Vagina (tissue), 2 donors: ENCODE measurements at regions not wholly inside any gene's neighbourhood (a gene's known extent, or its start where the extent isn't known, plus 50 kb on each side); places are given as distances from the start of the nearest gene placed in this dataset.

Source experiments
- DNase-seq, 2 donors: peaks; one replicate each; pipeline ENCODE4 v3.0.0-alpha.2; 2017; ENCODE audit errors: extremely low spot score in 2 of 2
- H3K27ac ChIP-seq: fragments of 200-600 bp; sonication (generic); one replicate; pipeline ENCODE4 v1.5.1; 2019
- H3K27me3 ChIP-seq: fragments of 200-600 bp; sonication (generic); one replicate; pipeline ENCODE4 v1.5.1; 2019
- H3K36me3 ChIP-seq, 2 donors: fragments of 200-600 bp; sonication (generic); one replicate each; pipeline ENCODE4 v1.5.1; 2017 to 2019
- H3K4me1 ChIP-seq: fragments of 200-600 bp; sonication (generic); one replicate; pipeline ENCODE4 v1.5.1; 2019
- H3K4me3 ChIP-seq, 2 donors: fragments of 200-600 bp; sonication (generic); 1 replicate in 1 of 2; 2 replicates in 1 of 2; pipeline ENCODE4 v1.5.1; 2016 to 2019
- H3K9me3 ChIP-seq: fragments of 200-600 bp; sonication (generic); one replicate; pipeline ENCODE4 v1.5.1; 2019
- POLR2A ChIP-seq, 2 donors: fragments of 450-650 bp; IDR thresholded peaks; one replicate each; pipeline ENCODE4 v1.6.1; 2017; ENCODE audit warnings: antibody characterized with exemption in 2 of 2, mild to moderate bottlenecking in 2 of 2, moderate library complexity in 2 of 2
- POLR2AphosphoS5 ChIP-seq, 2 donors: sonication (generic); formaldehyde crosslinking; IDR thresholded peaks; one replicate each; pipeline ENCODE4 v1.9.0; 2017; ENCODE audit warnings: antibody characterized with exemption in 2 of 2, mild to moderate bottlenecking in 2 of 2, low read depth in 1 of 2; ENCODE audit not compliant: insufficient read depth in 1 of 2
- intact Hi-C: fragments of 100-400 bp; cut with DNase I; formaldehyde crosslinking; loops from one replicate; pipeline ENCODE4 v1.15.1; 2023
- TF ChIP-seq, protein P1 (sequence below), 3 experiments: fragments of 450-650 bp in 2 of 3; fragments of 200-600 bp in 1 of 3; sonication (generic) in 1 of 3; IDR thresholded peaks; one replicate each; pipeline ENCODE4 v1.5.1; 2017 to 2019; ENCODE audit warnings: antibody characterized with exemption in 3 of 3, mild to moderate bottlenecking in 2 of 3, moderate library complexity in 2 of 3

DNA sequence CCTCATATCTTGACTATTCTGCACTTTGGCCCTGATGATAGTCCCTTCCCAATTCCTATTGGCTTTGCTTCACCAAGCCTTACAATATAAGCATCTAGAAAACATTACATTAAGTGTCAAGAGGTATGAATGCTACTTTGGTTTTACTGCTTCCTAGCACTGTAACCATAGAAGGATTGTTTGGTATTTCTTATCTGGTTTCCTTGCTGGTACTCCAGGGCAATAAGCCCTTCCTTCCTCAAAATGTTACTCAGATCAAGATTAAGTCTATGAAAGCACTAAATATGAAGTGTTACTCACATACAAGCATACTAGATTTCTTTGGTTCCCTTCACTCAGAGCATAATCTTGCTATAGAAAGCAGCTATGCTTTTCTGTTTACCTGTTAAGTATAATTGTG is 492.5 kb downstream of the ETV1 start:
- H3K4me1 ChIP-seq = no peaks in the 10 kb centered on the region
- no peak for DNase-seq
- H3K36me3 ChIP-seq = no peaks in the 10 kb centered on the region
- H3K27ac ChIP-seq = no peak overlapping the region
- TF ChIP-seq, protein P1, sequence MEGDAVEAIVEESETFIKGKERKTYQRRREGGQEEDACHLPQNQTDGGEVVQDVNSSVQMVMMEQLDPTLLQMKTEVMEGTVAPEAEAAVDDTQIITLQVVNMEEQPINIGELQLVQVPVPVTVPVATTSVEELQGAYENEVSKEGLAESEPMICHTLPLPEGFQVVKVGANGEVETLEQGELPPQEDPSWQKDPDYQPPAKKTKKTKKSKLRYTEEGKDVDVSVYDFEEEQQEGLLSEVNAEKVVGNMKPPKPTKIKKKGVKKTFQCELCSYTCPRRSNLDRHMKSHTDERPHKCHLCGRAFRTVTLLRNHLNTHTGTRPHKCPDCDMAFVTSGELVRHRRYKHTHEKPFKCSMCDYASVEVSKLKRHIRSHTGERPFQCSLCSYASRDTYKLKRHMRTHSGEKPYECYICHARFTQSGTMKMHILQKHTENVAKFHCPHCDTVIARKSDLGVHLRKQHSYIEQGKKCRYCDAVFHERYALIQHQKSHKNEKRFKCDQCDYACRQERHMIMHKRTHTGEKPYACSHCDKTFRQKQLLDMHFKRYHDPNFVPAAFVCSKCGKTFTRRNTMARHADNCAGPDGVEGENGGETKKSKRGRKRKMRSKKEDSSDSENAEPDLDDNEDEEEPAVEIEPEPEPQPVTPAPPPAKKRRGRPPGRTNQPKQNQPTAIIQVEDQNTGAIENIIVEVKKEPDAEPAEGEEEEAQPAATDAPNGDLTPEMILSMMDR (IDR thresholded peaks at IDR 0.05) = no peak
- intact Hi-C loops = no loop called here
- H3K4me3 ChIP-seq = no peak overlapping the region
- no peaks in the 10 kb centered on the region for H3K9me3 ChIP-seq
- no peaks in the 10 kb centered on the region for H3K27me3 ChIP-seq

- no peak for DNase-seq
- Histone ChIP-seq H3K4me3 (no peak overlapping the region), H3K9me3 (no peaks in the 10 kb centered on the region), H3K27me3 (no peaks in the 10 kb centered on the region), H3K4me1 (no peaks in the 10 kb centered on the region), H3K27ac (no peak overlapping the region), H3K36me3 (no peaks in the 10 kb centered on the region)
- intact Hi-C loops = no loop called here
- TF ChIP-seq POLR2AphosphoS5 (IDR thresholded peaks at IDR 0.05; ENCODE audit: insufficient read depth in 1 of 2, low read depth in 1 of 2) (no peak), POLR2A (IDR thresholded peaks at IDR 0.05) (no peak)
- TF ChIP-seq, protein P1 (IDR thresholded peaks at IDR 0.05) = no peak
Observed at GRCh38 chr7:13508586-13508985, 480.9 kb downstream of the ETV1 start.

- H3K27me3 ChIP-seq = no peaks in the 10 kb centered on the region
- H3K4me1 ChIP-seq = no peaks in the 10 kb centered on the region
- intact Hi-C loops = no loop called here
- H3K9me3 ChIP-seq = no peaks in the 10 kb centered on the region
- H3K4me3 ChIP-seq = no peak overlapping the region
- no peak for DNase-seq
- H3K27ac ChIP-seq = no peak overlapping the region
- TF ChIP-seq, protein P1 (IDR thresholded peaks at IDR 0.05) = no peak
- TF ChIP-seq POLR2A (IDR thresholded peaks at IDR 0.05) (no peak), POLR2AphosphoS5 (IDR thresholded peaks at IDR 0.05; ENCODE audit: insufficient read depth in 1 of 2, low read depth in 1 of 2) (no peak)
- no peaks in the 10 kb centered on the region for H3K36me3 ChIP-seq
Observed at GRCh38 chr7:13518738-13519137, 470.7 kb downstream of the ETV1 start.

DNA sequence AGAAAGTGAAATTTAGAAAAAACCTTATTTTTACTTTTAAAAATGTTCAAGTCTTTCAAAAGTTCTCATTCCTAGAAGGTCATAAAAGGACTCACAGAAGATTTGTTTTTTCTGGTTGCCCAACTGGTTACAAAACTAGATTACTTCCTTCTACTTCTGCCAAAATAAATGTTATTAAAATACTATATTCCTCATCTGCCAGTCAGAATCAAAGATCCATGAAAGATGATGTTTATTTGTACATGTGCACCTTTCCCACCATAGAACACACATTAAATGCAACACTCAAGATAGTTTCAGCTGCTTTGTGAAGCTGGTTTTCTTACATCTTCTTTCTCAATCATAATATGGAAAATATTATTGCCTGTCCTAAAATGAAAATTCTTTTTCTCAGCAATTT is 465.4 kb downstream of the ETV1 start:
- H3K27me3 ChIP-seq = no peaks in the 10 kb centered on the region
- no peaks in the 10 kb centered on the region for H3K36me3 ChIP-seq
- intact Hi-C loops = no loop called here
- no peaks in the 10 kb centered on the region for H3K4me1 ChIP-seq
- TF ChIP-seq POLR2A (IDR thresholded peaks at IDR 0.05) (no peak), POLR2AphosphoS5 (IDR thresholded peaks at IDR 0.05; ENCODE audit: insufficient read depth in 1 of 2, low read depth in 1 of 2) (no peak)
- TF ChIP-seq, protein P1 (IDR thresholded peaks at IDR 0.05) = no peak
- no peaks in the 10 kb centered on the region for H3K9me3 ChIP-seq
- no peak overlapping the region for H3K4me3 ChIP-seq
- DNase-seq = no peak
- no peak overlapping the region for H3K27ac ChIP-seq

- Histone ChIP-seq H3K4me1 (no peaks in the 10 kb centered on the region), H3K27me3 (no peaks in the 10 kb centered on the region), H3K9me3 (no peaks in the 10 kb centered on the region), H3K27ac (no peak overlapping the region), H3K36me3 (no peaks in the 10 kb centered on the region), H3K4me3 (no peak overlapping the region)
- intact Hi-C loops = no loop called here
- TF ChIP-seq, protein P1 (IDR thresholded peaks at IDR 0.05) = no peak
- TF ChIP-seq POLR2A (IDR thresholded peaks at IDR 0.05) (no peak), POLR2AphosphoS5 (IDR thresholded peaks at IDR 0.05; ENCODE audit: insufficient read depth in 1 of 2, low read depth in 1 of 2) (no peak)
- no peak for DNase-seq
Observed at GRCh38 chr7:13532028-13532753, 457.3 kb downstream of the ETV1 start.
